ENCODE measurements at regions not wholly inside any gene's neighbourhood (a gene's known extent, or its start where the extent isn't known, plus 50 kb on each side); places are given as distances from the start of the nearest gene placed in this dataset.

DNA sequence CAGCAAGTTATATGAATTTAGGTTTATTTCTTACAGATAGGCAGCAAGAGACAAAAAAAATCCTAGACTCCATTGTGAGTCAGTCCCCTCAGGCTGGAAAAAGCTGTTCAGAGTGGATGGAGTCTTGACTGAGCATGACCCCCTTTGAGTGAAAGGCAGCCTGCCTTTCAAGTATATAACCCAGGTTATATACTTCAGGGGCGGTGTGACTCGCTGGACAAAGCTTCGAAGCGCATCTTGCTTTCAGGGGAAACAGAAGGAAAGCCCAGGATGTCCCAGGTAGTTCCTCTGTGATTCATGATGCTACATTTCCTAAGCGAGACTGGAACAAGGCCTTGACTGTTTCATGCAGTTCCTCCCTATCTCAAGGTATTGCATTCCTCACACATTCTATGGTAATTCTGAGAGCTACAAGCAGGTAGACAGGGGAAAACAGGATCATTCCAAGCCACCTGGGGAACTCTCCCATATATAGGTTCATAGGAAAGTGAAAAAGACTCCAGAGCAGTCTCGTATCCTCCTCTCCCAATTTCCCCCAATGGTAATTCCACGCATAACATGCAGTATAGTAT is 1244.1 kb upstream of the CDH6 start:
- Histone ChIP-seq H3K4me1 (no peaks in the 10 kb centered on the region), H3K27ac (replicated peaks in 1 of 4) (no peak overlapping the region), H3K9me3 (no peaks in the 10 kb centered on the region), H3K4me3 (no peak overlapping the region), H3K27me3 (no peaks in the 10 kb centered on the region), H3K36me3 (no peaks in the 10 kb centered on the region)
- TF ChIP-seq POLR2A (IDR thresholded peaks at IDR 0.05; ENCODE audit: low read depth) (no peak), EP300 (IDR thresholded peaks at IDR 0.05) (no peak), POLR2AphosphoS5 (IDR thresholded peaks at IDR 0.05) (no peak)
- TF ChIP-seq, protein P1, sequence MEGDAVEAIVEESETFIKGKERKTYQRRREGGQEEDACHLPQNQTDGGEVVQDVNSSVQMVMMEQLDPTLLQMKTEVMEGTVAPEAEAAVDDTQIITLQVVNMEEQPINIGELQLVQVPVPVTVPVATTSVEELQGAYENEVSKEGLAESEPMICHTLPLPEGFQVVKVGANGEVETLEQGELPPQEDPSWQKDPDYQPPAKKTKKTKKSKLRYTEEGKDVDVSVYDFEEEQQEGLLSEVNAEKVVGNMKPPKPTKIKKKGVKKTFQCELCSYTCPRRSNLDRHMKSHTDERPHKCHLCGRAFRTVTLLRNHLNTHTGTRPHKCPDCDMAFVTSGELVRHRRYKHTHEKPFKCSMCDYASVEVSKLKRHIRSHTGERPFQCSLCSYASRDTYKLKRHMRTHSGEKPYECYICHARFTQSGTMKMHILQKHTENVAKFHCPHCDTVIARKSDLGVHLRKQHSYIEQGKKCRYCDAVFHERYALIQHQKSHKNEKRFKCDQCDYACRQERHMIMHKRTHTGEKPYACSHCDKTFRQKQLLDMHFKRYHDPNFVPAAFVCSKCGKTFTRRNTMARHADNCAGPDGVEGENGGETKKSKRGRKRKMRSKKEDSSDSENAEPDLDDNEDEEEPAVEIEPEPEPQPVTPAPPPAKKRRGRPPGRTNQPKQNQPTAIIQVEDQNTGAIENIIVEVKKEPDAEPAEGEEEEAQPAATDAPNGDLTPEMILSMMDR (IDR thresholded peaks at IDR 0.05), result no peak
- intact Hi-C loops (cut with DNase I), result no loop called here
- no peak for DNase-seq (ENCODE audit: extremely low spot score)
- WGBS, result 92% methylated on average over 7 of the region's 7 CpGs

DNA sequence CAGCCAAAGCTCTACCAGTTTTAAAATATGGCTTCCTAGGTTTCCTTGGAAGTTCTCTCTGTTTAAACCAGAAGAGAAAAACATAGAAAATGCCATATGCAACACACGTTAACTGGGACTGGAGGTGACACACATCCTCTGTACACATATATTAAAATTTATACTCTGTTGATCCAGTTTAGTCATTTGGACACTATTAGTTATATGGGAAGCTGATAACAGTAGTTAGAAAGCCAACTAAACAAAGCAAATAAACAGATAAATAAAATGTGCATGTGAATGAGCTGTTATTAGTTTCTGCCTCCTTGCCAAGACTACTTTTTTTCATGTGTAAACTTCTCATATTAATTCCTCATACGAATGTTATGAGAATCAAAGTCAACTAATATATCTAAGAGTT is 1249.2 kb upstream of the CDH6 start:
- Histone ChIP-seq H3K4me1 (no peaks in the 10 kb centered on the region), H3K9me3 (no peaks in the 10 kb centered on the region), H3K27me3 (no peaks in the 10 kb centered on the region), H3K4me3 (no peak overlapping the region), H3K36me3 (no peaks in the 10 kb centered on the region), H3K27ac (replicated peaks in 1 of 4) (no peak overlapping the region)
- WGBS, result 82% methylated on average over 2 of the region's 2 CpGs
- intact Hi-C loops (cut with DNase I), result no loop called here
- DNase-seq (ENCODE audit: extremely low spot score), result no peak
- TF ChIP-seq, protein P1 (IDR thresholded peaks at IDR 0.05), result no peak

DNA sequence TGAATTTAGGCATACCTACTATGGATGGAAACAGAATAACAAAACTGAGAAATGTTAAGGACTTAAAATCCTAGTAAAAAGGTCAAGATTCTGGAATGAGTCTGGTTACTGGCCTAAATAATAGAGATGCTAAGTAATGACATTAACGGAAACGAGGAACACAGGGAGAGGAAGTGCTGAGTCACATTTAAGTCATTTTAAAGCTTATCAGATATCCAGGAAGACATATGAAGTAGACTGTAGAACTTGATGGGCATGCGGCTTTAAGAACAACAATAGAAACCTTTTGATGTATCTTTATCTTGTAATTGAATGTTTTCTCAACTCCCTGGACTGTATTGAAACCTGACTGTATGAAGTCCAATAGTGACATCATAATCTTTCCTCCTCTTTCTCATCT is 1251.4 kb upstream of the CDH6 start:
- no peak for TF ChIP-seq POLR2AphosphoS5 (IDR thresholded peaks at IDR 0.05)
- TF ChIP-seq, protein P1 (IDR thresholded peaks at IDR 0.05), result no peak
- TF ChIP-seq EP300 (IDR thresholded peaks at IDR 0.05), result no peak
- no peak for TF ChIP-seq POLR2A (IDR thresholded peaks at IDR 0.05; ENCODE audit: low read depth)
- 82% methylated on average over 3 of the region's 3 CpGs for WGBS
- intact Hi-C loops (cut with DNase I), result no loop called here
- Histone ChIP-seq H3K4me3 (no peak overlapping the region), H3K9me3 (no peaks in the 10 kb centered on the region), H3K36me3 (no peaks in the 10 kb centered on the region), H3K27ac (replicated peaks in 1 of 4) (no peak overlapping the region), H3K27me3 (no peaks in the 10 kb centered on the region), H3K4me1 (no peaks in the 10 kb centered on the region)
- DNase-seq (ENCODE audit: extremely low spot score), result no peak

DNA sequence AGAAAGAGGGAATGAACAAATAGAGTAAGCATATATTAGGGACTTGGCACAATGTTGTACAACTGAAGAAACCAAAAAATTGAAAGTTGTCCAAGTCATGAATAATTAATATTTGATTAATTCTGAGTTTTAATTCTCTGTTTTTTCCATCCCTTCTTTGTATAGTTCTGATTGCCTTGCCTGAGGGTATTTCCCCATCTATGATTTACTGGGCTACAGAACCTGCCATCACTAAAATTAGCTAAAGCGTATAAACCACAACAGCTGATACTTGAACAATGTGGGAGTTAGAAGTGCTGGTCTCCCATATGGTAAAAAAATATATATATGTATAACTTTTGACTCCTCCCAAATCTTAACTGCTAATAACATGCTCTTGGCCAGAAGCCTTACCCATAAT is 1253.5 kb upstream of the CDH6 start:
- WGBS, result 83% methylated on average over 1 of the region's 1 CpG
- Histone ChIP-seq H3K4me3 (no peak overlapping the region), H3K9me3 (no peaks in the 10 kb centered on the region), H3K4me1 (no peaks in the 10 kb centered on the region), H3K27ac (replicated peaks in 1 of 4) (no peak overlapping the region), H3K36me3 (no peaks in the 10 kb centered on the region), H3K27me3 (no peaks in the 10 kb centered on the region)
- no peak for DNase-seq (ENCODE audit: extremely low spot score)
- intact Hi-C loops (cut with DNase I), result no loop called here
- TF ChIP-seq EP300 (IDR thresholded peaks at IDR 0.05) (no peak), POLR2AphosphoS5 (IDR thresholded peaks at IDR 0.05) (no peak), POLR2A (IDR thresholded peaks at IDR 0.05; ENCODE audit: low read depth) (no peak)
- TF ChIP-seq, protein P1 (IDR thresholded peaks at IDR 0.05), result no peak

DNA sequence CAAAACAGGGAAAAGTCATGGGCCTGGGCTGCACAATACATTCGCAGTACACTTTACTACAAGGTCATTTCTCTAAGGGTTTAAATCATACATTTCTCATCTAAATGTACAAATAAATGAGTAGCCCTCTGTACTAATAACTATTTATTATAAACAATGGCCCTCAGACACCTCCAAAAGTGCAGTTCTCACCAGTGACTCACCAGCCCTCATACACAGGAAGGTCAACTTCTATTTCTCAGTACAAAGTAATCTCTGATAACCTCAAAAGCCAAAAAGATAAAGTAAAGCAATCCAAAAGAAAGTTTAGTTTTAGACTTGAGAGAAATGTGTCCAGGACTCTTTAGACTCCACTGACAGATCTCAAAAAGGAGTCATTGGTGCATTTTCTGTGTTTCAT is 1258.1 kb upstream of the CDH6 start:
- no peak for DNase-seq (ENCODE audit: extremely low spot score)
- WGBS, result 79% methylated on average over 1 of the region's 1 CpG
- Histone ChIP-seq H3K27me3 (no peaks in the 10 kb centered on the region), H3K4me3 (no peak overlapping the region), H3K9me3 (no peaks in the 10 kb centered on the region), H3K36me3 (no peaks in the 10 kb centered on the region), H3K27ac (replicated peaks in 1 of 4) (no peak overlapping the region), H3K4me1 (no peaks in the 10 kb centered on the region)
- intact Hi-C loops (cut with DNase I), result no loop called here
- TF ChIP-seq POLR2A (IDR thresholded peaks at IDR 0.05; ENCODE audit: low read depth) (no peak), POLR2AphosphoS5 (IDR thresholded peaks at IDR 0.05) (no peak), EP300 (IDR thresholded peaks at IDR 0.05) (no peak)
- TF ChIP-seq, protein P1 (IDR thresholded peaks at IDR 0.05), result no peak
